Heart left ventricle (tissue), 16 donors: ENCODE measurements at regions not wholly inside any gene's neighbourhood (a gene's known extent, or its start where the extent isn't known, plus 50 kb on each side); places are given as distances from the start of the nearest gene placed in this dataset.

ENCODE experiments used
- ATAC-seq, 4 donors: fragments of 200-7000 bp; cut with Tn5 transposase; one replicate each; pipeline ENCODE4 v1.9.1; 2020 to 2022; ENCODE audit warnings: moderate library complexity in 4 of 4, mild to moderate bottlenecking in 3 of 4, moderate number of reproducible peaks in 1 of 4
- DNase-seq, 5 donors: peaks; one replicate each; pipeline ENCODE4 v3.0.0-alpha.2; 2020
- H3K27ac ChIP-seq, 12 donors: fragments of 200-600 bp; sonication (generic) in 4 of 12; one replicate each; pipeline versions ENCODE4 v1.5.0 to v1.8.0; 2016 to 2022; ENCODE audit warnings: mild to moderate bottlenecking in 2 of 12
- H3K27me3 ChIP-seq, 9 donors: fragments of 200-600 bp; sonication (generic) in 2 of 9; one replicate each; pipeline versions ENCODE4 v1.5.1 to v1.8.0; 2016 to 2022; ENCODE audit warnings: mild to moderate bottlenecking in 3 of 9
- H3K36me3 ChIP-seq, 9 donors: fragments of 200-600 bp; sonication (generic) in 2 of 9; one replicate each; pipeline versions ENCODE4 v1.5.0 to v1.8.0; 2018 to 2022; ENCODE audit warnings: mild to moderate bottlenecking in 2 of 9
- H3K4me1 ChIP-seq, 12 donors: fragments of 200-600 bp; sonication (generic) in 4 of 12; one replicate each; pipeline versions ENCODE4 v1.5.0 to v1.8.0; 2016 to 2022; ENCODE audit warnings: mild to moderate bottlenecking in 3 of 12
- H3K4me3 ChIP-seq, 12 donors: fragments of 200-600 bp; sonication (generic) in 4 of 12; one replicate each; pipeline versions ENCODE4 v1.5.0 to v1.8.0; 2017 to 2022; ENCODE audit warnings: mild to moderate bottlenecking in 9 of 12, moderate library complexity in 4 of 12
- H3K9me3 ChIP-seq, 12 donors: fragments of 200-600 bp; sonication (generic) in 4 of 12; one replicate each; pipeline versions ENCODE4 v1.5.0 to v1.8.0; 2016 to 2022; ENCODE audit warnings: mild to moderate bottlenecking in 1 of 12
- CTCF ChIP-seq, 12 donors: fragments of 200-600 bp; sonication (generic) in 4 of 12; IDR thresholded peaks; one replicate each; pipeline versions ENCODE4 v1.5.0 to v1.8.0; 2018 to 2022; ENCODE audit warnings: antibody characterized with exemption in 12 of 12, mild to moderate bottlenecking in 5 of 12
- POLR2A ChIP-seq, 2 donors: fragments of 450-650 bp; IDR thresholded peaks; one replicate each; pipeline ENCODE4 v1.6.1; 2017; ENCODE audit warnings: antibody characterized with exemption in 2 of 2, mild to moderate bottlenecking in 2 of 2, moderate library complexity in 2 of 2
- WGBS, 4 donors: extraction: QIAGEN DNeasy Blood & Tissue Kit in 2 of 4; methylation state at CpG; one replicate each; pipeline versions ENCODE4 v1.1.5 to v1.1.7; 2013 to 2018; 5-methylcytosine and 5-hydroxymethylcytosine counted together
- intact Hi-C, 10 donors: fragments of 100-400 bp; cut with DNase I; formaldehyde crosslinking; loops; one replicate each; pipeline versions ENCODE4 v1.11.1 to v1.14.2; 2022
- donor health status: ischemic (EF 13 %, LVEDD 7.1; RV severe dilation, severe dysfunction).
- donor health status: healthy with polysubstance abuse.
- donor health status: DM: no; HTN: yes; CAD: no.
- donor health status: DM: no; HTN: no; CAD: no.
- donor health status: ischemic (EF 25% LVEDD 6.9; RV normal size, moderate dysfunction).
- donor health status: ischemic (EF 25% LVEDD 5.7; RV mildly dilated, moderate dysfunction).
- donor health status: healthy.
- donor health status: DM: yes; HTN: yes; CAD: no.
- donor health status: ischemic (EF 35%, LVEDD 5.7; RV mildly dilated, moderate dysfunction).
- donor health status: nonischemic (EF 11% LVEDD 7.7; RV severe dilation, severe dysfunction).
- donor health status: DM: yes; HTN: yes; CAD: no.
- donor health status: PGD.
- donor health status: ischemic (EF 29% LVEDD 5.4; RV normal size, mild dysfunction).
- donor health status: nonischemic (EF 23%, LVEDD 6.1; RV moderate dilation, normal function).

- ATAC-seq (peak in 3 of 4 donors; percentile 83 to 88 (median 85)), DNase-seq (peak in 2 of 5 donors; percentile 34 to 70)
- WGBS, 4 donors = 54 to 69% (median 61%) methylated on average over 7 of the region's 7 CpGs
- no peak for TF ChIP-seq CTCF (IDR thresholded peaks at IDR 0.05)
- TF ChIP-seq POLR2A (IDR thresholded peaks at IDR 0.05) = no peak
- H3K36me3 ChIP-seq = no peaks in the 10 kb centered on the region
- H3K27me3 ChIP-seq = peaks cover 0 to 11% (median 0%) of the 10 kb centered on the region in 9 donors
- intact Hi-C loops = loop anchor here in 9 of 10 donors (5.0 to 10.0 kb wide), 10 partner anchors 92 to 360 kb away; no protein-coding TSS in a partner anchor
- no peak overlapping the region for H3K4me3 ChIP-seq
- H3K4me1 ChIP-seq = peaks cover 0 to 12% (median 4%) of the 10 kb centered on the region in 12 donors
- peak overlapping the region in 1 of 12 donors; percentile 66 for H3K27ac ChIP-seq
- H3K9me3 ChIP-seq = no peaks in the 10 kb centered on the region
These were observed 492.4 kb downstream of the GADD45G start for GRCh38 chr9:90097237-90097636.

GRCh38 chr9:90098408-90098807 is 493.6 kb downstream of the GADD45G start:
- H3K4me3 ChIP-seq = no peak overlapping the region
- intact Hi-C loops = loop anchor here (2.0 to 10.0 kb wide), 11 partner anchors 94 to 496 kb away; no protein-coding TSS in a partner anchor
- no peaks in the 10 kb centered on the region for H3K36me3 ChIP-seq
- H3K4me1 ChIP-seq = peaks cover 0 to 12% (median 4%) of the 10 kb centered on the region in 12 donors
- H3K9me3 ChIP-seq = no peaks in the 10 kb centered on the region
- peaks cover 0 to 11% (median 0%) of the 10 kb centered on the region in 9 donors for H3K27me3 ChIP-seq
- 76 to 85% (median 81%) methylated on average over 9 to 10 of the region's 10 CpGs for WGBS, 4 donors
- no peak for TF ChIP-seq POLR2A (IDR thresholded peaks at IDR 0.05)
- no peak for TF ChIP-seq CTCF (IDR thresholded peaks at IDR 0.05)
- ATAC-seq (no peak), DNase-seq (no peak)
- H3K27ac ChIP-seq = no peak overlapping the region

- 52 to 65% (median 59%) methylated on average over 9 of the region's 9 CpGs for WGBS, 4 donors
- ATAC-seq = peak in 2 of 4 donors; percentile 46 to 50
- H3K27ac ChIP-seq = no peak overlapping the region
These were observed 494.6 kb downstream of the GADD45G start for GRCh38 chr9:90099262-90099963.

More at GRCh38 chr9:90099262-90099963, 494.6 kb downstream of the GADD45G start:
- intact Hi-C loops = loop anchor here (1.0 to 10.0 kb wide), 12 partner anchors 95 to 497 kb away; no protein-coding TSS in a partner anchor
- H3K4me1 ChIP-seq = peaks cover 0 to 12% (median 4%) of the 10 kb centered on the region in 12 donors
- TF ChIP-seq CTCF (IDR thresholded peaks at IDR 0.05) (peak; percentile 22 to 76 (median 52)), POLR2A (IDR thresholded peaks at IDR 0.05) (no peak)
- H3K36me3 ChIP-seq = no peaks in the 10 kb centered on the region
- H3K27me3 ChIP-seq = peaks cover 0 to 11% (median 0%) of the 10 kb centered on the region in 9 donors
- DNase-seq = no peak
- no peak overlapping the region for H3K4me3 ChIP-seq
- H3K9me3 ChIP-seq = no peaks in the 10 kb centered on the region
